ENCODE measurements at regions not wholly inside any gene's neighbourhood (a gene's known extent, or its start where the extent isn't known, plus 50 kb on each side); places are given as distances from the start of the nearest gene placed in this dataset.

DNA sequence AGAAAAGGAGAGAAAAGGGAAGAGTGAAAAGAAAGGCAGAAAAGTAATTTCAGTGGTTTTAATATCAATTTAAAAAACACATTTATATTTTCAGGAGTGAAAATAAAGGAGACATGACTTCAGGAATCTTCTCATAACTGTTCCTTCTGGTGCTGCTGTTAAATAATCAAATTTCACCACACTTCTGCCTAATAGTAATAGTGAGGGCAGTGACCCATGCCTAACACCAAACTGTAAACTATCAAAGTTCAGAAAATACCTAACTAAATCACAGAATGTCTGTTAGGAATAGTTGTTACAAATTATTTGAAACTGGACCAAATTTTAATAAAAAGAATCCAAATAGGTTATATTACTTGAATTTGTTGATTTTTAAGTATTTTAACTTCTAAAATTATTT is 169.4 kb downstream of the RPL10L start:
- Mint-ChIP-seq H3K4me1 (ENCODE audit: unreplicated experiment) (no peaks in the 10 kb centered on the region), H3K4me3 (ENCODE audit: unreplicated experiment) (no peak overlapping the region), H3K9me3 (ENCODE audit: unreplicated experiment) (no peaks in the 10 kb centered on the region), H3K27ac (ENCODE audit: unreplicated experiment) (no peak overlapping the region), H3K27me3 (ENCODE audit: unreplicated experiment) (no peaks in the 10 kb centered on the region), H3K36me3 (ENCODE audit: unreplicated experiment) (no peaks in the 10 kb centered on the region)
- DNase-seq (ENCODE audit: extremely low spot score, unreplicated experiment): no peak
- TF ChIP-seq, protein P1, sequence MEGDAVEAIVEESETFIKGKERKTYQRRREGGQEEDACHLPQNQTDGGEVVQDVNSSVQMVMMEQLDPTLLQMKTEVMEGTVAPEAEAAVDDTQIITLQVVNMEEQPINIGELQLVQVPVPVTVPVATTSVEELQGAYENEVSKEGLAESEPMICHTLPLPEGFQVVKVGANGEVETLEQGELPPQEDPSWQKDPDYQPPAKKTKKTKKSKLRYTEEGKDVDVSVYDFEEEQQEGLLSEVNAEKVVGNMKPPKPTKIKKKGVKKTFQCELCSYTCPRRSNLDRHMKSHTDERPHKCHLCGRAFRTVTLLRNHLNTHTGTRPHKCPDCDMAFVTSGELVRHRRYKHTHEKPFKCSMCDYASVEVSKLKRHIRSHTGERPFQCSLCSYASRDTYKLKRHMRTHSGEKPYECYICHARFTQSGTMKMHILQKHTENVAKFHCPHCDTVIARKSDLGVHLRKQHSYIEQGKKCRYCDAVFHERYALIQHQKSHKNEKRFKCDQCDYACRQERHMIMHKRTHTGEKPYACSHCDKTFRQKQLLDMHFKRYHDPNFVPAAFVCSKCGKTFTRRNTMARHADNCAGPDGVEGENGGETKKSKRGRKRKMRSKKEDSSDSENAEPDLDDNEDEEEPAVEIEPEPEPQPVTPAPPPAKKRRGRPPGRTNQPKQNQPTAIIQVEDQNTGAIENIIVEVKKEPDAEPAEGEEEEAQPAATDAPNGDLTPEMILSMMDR (IDR thresholded peaks at IDR 0.05): no peak

DNA sequence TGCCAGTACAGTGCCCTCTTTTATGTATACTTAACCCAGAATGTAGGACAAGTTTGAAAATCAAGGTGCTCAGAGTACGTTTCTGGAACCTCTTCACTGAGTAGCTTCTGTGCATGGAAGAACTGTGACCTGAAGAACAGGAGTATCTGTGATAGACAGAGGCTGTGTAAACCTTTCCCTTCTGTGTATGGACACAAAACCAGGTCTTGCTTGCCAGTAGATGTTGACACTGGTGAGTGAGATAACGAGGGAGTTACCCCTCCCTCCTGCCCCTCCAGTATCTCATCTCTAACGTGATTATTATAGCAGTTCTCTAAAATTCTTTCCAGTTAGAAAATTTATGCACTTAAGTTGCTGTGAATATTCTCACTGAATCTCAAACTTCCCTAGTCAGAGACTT is 170.8 kb downstream of the RPL10L start:
- no peak for DNase-seq (ENCODE audit: extremely low spot score, unreplicated experiment)
- TF ChIP-seq, protein P1 (IDR thresholded peaks at IDR 0.05): no peak
- Mint-ChIP-seq H3K36me3 (ENCODE audit: unreplicated experiment) (no peaks in the 10 kb centered on the region), H3K27me3 (ENCODE audit: unreplicated experiment) (no peaks in the 10 kb centered on the region), H3K4me3 (ENCODE audit: unreplicated experiment) (no peak overlapping the region), H3K9me3 (ENCODE audit: unreplicated experiment) (no peaks in the 10 kb centered on the region), H3K27ac (ENCODE audit: unreplicated experiment) (no peak overlapping the region), H3K4me1 (ENCODE audit: unreplicated experiment) (no peaks in the 10 kb centered on the region)

DNA sequence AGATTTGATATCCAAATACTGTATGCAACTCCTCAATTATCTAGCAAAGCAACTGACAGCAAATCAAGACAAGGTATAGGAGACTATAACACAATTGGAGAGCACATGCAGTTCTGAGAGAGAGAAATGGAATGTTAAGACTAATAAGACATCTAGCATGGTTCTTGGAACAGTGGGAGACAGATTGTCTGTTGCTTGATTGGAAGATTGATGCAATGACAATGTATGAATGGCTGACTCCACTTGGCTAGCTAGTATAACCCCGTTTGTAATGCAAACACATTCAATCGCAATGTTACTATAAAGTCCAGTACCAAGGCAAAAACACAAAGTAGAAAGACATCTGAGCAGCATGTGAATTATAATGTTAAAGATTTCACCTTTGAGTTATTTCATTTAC is 179.3 kb downstream of the RPL10L start:
- Mint-ChIP-seq H3K4me3 (ENCODE audit: unreplicated experiment) (no peak overlapping the region), H3K27ac (ENCODE audit: unreplicated experiment) (no peak overlapping the region), H3K9me3 (ENCODE audit: unreplicated experiment) (no peaks in the 10 kb centered on the region), H3K27me3 (ENCODE audit: unreplicated experiment) (no peaks in the 10 kb centered on the region), H3K36me3 (ENCODE audit: unreplicated experiment) (no peaks in the 10 kb centered on the region), H3K4me1 (ENCODE audit: unreplicated experiment) (no peaks in the 10 kb centered on the region)
- DNase-seq (ENCODE audit: extremely low spot score, unreplicated experiment): no peak
- TF ChIP-seq, protein P1 (IDR thresholded peaks at IDR 0.05): no peak

DNA sequence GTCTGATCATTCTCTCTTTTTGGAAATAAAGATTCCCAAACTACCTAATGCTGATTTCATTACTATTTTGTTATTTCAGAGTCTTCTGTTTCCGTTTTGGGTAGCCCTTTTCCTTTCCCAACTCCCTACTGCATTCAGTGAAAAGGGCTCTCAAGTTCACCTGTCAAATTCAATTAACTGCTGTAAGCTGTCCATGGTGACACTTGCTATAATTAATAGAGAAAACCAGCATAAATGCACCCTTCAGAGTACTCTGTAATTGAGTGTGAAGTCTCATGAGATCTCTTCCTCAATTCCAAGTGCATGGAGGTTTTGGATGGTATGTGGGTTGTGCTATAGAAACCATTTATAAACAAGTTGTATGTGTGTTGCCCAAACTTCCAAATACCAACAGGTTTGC is 187.2 kb downstream of the RPL10L start:
- Mint-ChIP-seq H3K27ac (ENCODE audit: unreplicated experiment) (no peak overlapping the region), H3K4me3 (ENCODE audit: unreplicated experiment) (no peak overlapping the region), H3K36me3 (ENCODE audit: unreplicated experiment) (no peaks in the 10 kb centered on the region), H3K9me3 (ENCODE audit: unreplicated experiment) (peaks cover 19% of the 10 kb centered on the region), H3K4me1 (ENCODE audit: unreplicated experiment) (no peaks in the 10 kb centered on the region), H3K27me3 (ENCODE audit: unreplicated experiment) (no peaks in the 10 kb centered on the region)
- DNase-seq (ENCODE audit: extremely low spot score, unreplicated experiment): no peak
- TF ChIP-seq, protein P1 (IDR thresholded peaks at IDR 0.05): no peak

DNA sequence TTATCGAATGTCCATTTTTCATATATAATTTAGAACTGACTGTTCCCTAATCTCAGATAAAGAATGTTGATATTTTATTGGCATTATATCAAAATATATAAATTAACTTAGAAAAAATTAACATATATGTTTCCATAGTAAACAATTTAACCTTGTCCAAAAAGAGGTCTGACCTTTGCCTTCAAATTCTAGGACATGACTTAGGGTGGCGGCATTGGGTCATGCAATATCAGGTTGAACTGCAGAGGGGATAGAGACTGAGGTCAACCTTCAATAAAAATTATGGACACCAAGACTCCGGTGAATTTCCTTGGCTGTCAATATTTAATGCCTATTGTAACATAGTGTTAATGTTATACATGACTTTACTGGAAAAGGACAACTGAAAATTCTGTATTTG is 199.8 kb downstream of the RPL10L start:
- DNase-seq (ENCODE audit: extremely low spot score, unreplicated experiment): no peak
- Mint-ChIP-seq H3K4me3 (ENCODE audit: unreplicated experiment) (no peak overlapping the region), H3K27me3 (ENCODE audit: unreplicated experiment) (no peaks in the 10 kb centered on the region), H3K9me3 (ENCODE audit: unreplicated experiment) (no peaks in the 10 kb centered on the region), H3K4me1 (ENCODE audit: unreplicated experiment) (no peaks in the 10 kb centered on the region), H3K27ac (ENCODE audit: unreplicated experiment) (no peak overlapping the region), H3K36me3 (ENCODE audit: unreplicated experiment) (no peaks in the 10 kb centered on the region)
- TF ChIP-seq, protein P1 (IDR thresholded peaks at IDR 0.05): no peak

All from osteocyte (in vitro differentiated cells).